H1 (cell line): ENCODE measurements at regions not wholly inside any gene's neighbourhood (a gene's known extent, or its start where the extent isn't known, plus 50 kb on each side); places are given as distances from the start of the nearest gene placed in this dataset.

ENCODE experiments used
- CTCF ChIA-PET: fragments of 300-600 bp; sonication (Branson Sonifier 250); formaldehyde crosslinking; loops from one replicate; lab custom pipeline; 2021; ENCODE audit not compliant: partially characterized antibody; lab: Charles Lee
- POLR2A ChIA-PET: fragments of 300-600 bp; sonication (Branson Sonifier 250); formaldehyde crosslinking; loops from one replicate; lab custom pipeline; 2021; ENCODE audit warnings: inconsistent platforms; ENCODE audit not compliant: partially characterized antibody; lab: Charles Lee
- DNase-seq, 2 experiments: peaks; one replicate each; pipeline versions ENCODE4 v3.0.0 to v3.0.0-alpha.2; 2010 to 2022; ENCODE audit warnings: low spot score in 2 of 2, low read depth in 1 of 2, mixed read lengths in 1 of 2
- FAIRE-seq: peaks from 2 replicates; lab custom pipeline; 2011; peaks lifted over from hg19 to GRCh38; lab: Jason Lieb, UNC
- H2AFZ ChIP-seq: 2 replicates; pipeline ENCODE4 v1.8.1; 2012; ENCODE audit warnings: low read length, inconsistent platforms
- H2AK5ac ChIP-seq: 2 replicates; pipeline ENCODE4 v1.6.1; 2013; ENCODE audit warnings: low read depth, low read length
- H2BK120ac ChIP-seq: replicated peaks from 2 replicates; pipeline ENCODE3; 2013; ENCODE audit warnings: low read depth, low read length, inconsistent platforms
- H2BK12ac ChIP-seq: 2 replicates; pipeline ENCODE4 v1.6.1; 2013; ENCODE audit warnings: low read depth, low read length
- H2BK15ac ChIP-seq: 2 replicates; pipeline ENCODE4 v1.6.1; 2013; ENCODE audit warnings: low read length
- H2BK20ac ChIP-seq: 2 replicates; pipeline ENCODE4 v1.6.1; 2013; ENCODE audit warnings: low read length
- H2BK5ac ChIP-seq: 2 replicates; pipeline ENCODE4 v1.6.1; 2013; ENCODE audit warnings: low read depth, low read length
- H3K14ac ChIP-seq: 2 replicates; pipeline ENCODE4 v1.6.1; 2013; ENCODE audit warnings: inconsistent platforms; ENCODE audit not compliant: insufficient read length
- H3K18ac ChIP-seq: 2 replicates; pipeline ENCODE4 v1.6.1; 2013; ENCODE audit warnings: low read length; ENCODE audit errors: extremely low read depth
- H3K23ac ChIP-seq: 2 replicates; pipeline ENCODE4 v1.6.1; 2013; ENCODE audit warnings: inconsistent platforms; ENCODE audit not compliant: insufficient read length
- H3K23me2 ChIP-seq: 2 replicates; pipeline ENCODE4 v1.6.1; 2013; ENCODE audit warnings: low read depth, low read length
- H3K27ac ChIP-seq: 2 replicates; pipeline ENCODE4 v1.6.1; 2011; ENCODE audit warnings: low read depth, low read length, inconsistent platforms
- H3K27me3 ChIP-seq, 4 experiments: replicated peaks in 1 of 4; 1 replicate in 1 of 4; 2 replicates in 3 of 4; pipeline versions ENCODE4 v1.6.1 to v1.8.1; 2011 to 2013; ENCODE audit warnings: low read length in 3 of 4, mild to moderate bottlenecking in 3 of 4, inconsistent platforms in 2 of 4, mixed read lengths in 2 of 4, moderate library complexity in 1 of 4; ENCODE audit not compliant: control insufficient read depth in 3 of 4, insufficient read depth in 3 of 4; ENCODE audit errors: extremely low read depth in 1 of 4
- H3K36me3 ChIP-seq, 4 experiments: 2 replicates each; pipeline versions ENCODE4 v1.6.1 to v1.8.1; 2011 to 2013; ENCODE audit warnings: mild to moderate bottlenecking in 4 of 4, low read length in 3 of 4, moderate library complexity in 2 of 4, control low read depth in 1 of 4, inconsistent platforms in 1 of 4; ENCODE audit not compliant: insufficient read depth in 4 of 4, control insufficient read depth in 2 of 4
- H3K4ac ChIP-seq: replicated peaks from 2 replicates; pipeline ENCODE3; 2013; ENCODE audit warnings: low read length, low read depth, mixed read lengths, inconsistent platforms; ENCODE audit not compliant: insufficient read length
- H3K4me1 ChIP-seq, 4 experiments: replicated peaks in 1 of 4; 1 replicate in 1 of 4; 2 replicates in 3 of 4; pipeline versions ENCODE4 v1.6.1 to v1.8.1; 2011 to 2013; ENCODE audit warnings: low read length in 3 of 4, inconsistent platforms in 2 of 4, mixed read lengths in 1 of 4; ENCODE audit not compliant: insufficient read depth in 4 of 4, control insufficient read depth in 3 of 4
- H3K4me2 ChIP-seq, 2 experiments: 2 replicates each; pipeline versions ENCODE4 v1.6.1 to v1.8.1; 2011 to 2013; ENCODE audit warnings: low read depth in 2 of 2, low read length in 2 of 2, control low read depth in 1 of 2, inconsistent platforms in 1 of 2, mild to moderate bottlenecking in 1 of 2; ENCODE audit not compliant: insufficient read depth in 1 of 2
- H3K4me3 ChIP-seq, 4 experiments: fragments of 200-600, 300-600 bp in 1 of 4; sonication (generic), shearing (Covaris generic), sonication (Bioruptor Twin) in 1 of 4; 2 replicates each; pipeline versions ENCODE4 v1.5.1 to v1.8.1; 2011 to 2016; ENCODE audit warnings: low read length in 4 of 4, low read depth in 3 of 4, control low read depth in 2 of 4, inconsistent platforms in 2 of 4, mild to moderate bottlenecking in 2 of 4, mixed read lengths in 1 of 4, moderate library complexity in 1 of 4; ENCODE audit not compliant: insufficient read depth in 2 of 4; ENCODE audit errors: extremely low read depth in 1 of 4
- H3K56ac ChIP-seq: replicated peaks from 2 replicates; pipeline ENCODE3; 2013; ENCODE audit warnings: low read depth, mild to moderate bottlenecking, mixed read lengths, low read length, inconsistent platforms; ENCODE audit not compliant: insufficient read length
- H3K79me1 ChIP-seq: 2 replicates; pipeline ENCODE4 v1.6.1; 2013; ENCODE audit warnings: low read depth, low read length, control low read depth
- H3K79me2 ChIP-seq, 2 experiments: 2 replicates each; pipeline versions ENCODE4 v1.6.1 to v1.8.1; 2012 to 2013; ENCODE audit warnings: low read length in 2 of 2, mild to moderate bottlenecking in 2 of 2, inconsistent platforms in 1 of 2; ENCODE audit not compliant: insufficient read depth in 2 of 2, control insufficient read depth in 1 of 2
- H3K9ac ChIP-seq, 4 experiments: replicated peaks in 1 of 4; 1 replicate in 1 of 4; 2 replicates in 3 of 4; pipeline versions ENCODE4 v1.6.1 to v1.8.1; 2011 to 2013; ENCODE audit warnings: low read depth in 3 of 4, low read length in 3 of 4, control low read depth in 2 of 4, mild to moderate bottlenecking in 2 of 4, moderate library complexity in 2 of 4, inconsistent platforms in 1 of 4; ENCODE audit errors: extremely low read depth in 1 of 4
- H3K9me3 ChIP-seq, 2 experiments: 2 replicates each; pipeline versions ENCODE4 v1.6.1 to v1.8.1; 2012 to 2013; ENCODE audit warnings: mild to moderate bottlenecking in 2 of 2, moderate library complexity in 2 of 2, control low read depth in 1 of 2, inconsistent platforms in 1 of 2, low read depth in 1 of 2, low read length in 1 of 2, mixed read lengths in 1 of 2; ENCODE audit not compliant: insufficient read depth in 2 of 2
- H4K20me1 ChIP-seq, 2 experiments: replicated peaks in 1 of 2; 2 replicates each; pipeline versions ENCODE3 to v1.8.1; 2011 to 2013; ENCODE audit warnings: inconsistent platforms in 2 of 2, low read length in 2 of 2, mild to moderate bottlenecking in 1 of 2; ENCODE audit not compliant: insufficient read depth in 2 of 2, control insufficient read depth in 1 of 2
- H4K5ac ChIP-seq: 2 replicates; pipeline ENCODE4 v1.6.1; 2013; ENCODE audit warnings: low read length, low read depth, mixed read lengths, inconsistent platforms; ENCODE audit not compliant: insufficient read length
- H4K8ac ChIP-seq: 2 replicates; pipeline ENCODE4 v1.8.0; 2013; ENCODE audit warnings: mild to moderate bottlenecking, moderate library complexity, low read length, inconsistent platforms; ENCODE audit not compliant: insufficient read depth; ENCODE audit errors: extremely low read depth
- H4K91ac ChIP-seq: replicated peaks from 2 replicates; pipeline ENCODE3; 2013; ENCODE audit warnings: low read length, mixed read lengths, inconsistent platforms; ENCODE audit not compliant: insufficient read length
- BCL11A ChIP-seq, 2 experiments: IDR thresholded peaks; one replicate each; pipeline ENCODE4 v1.6.1; 2011; ENCODE audit warnings: low read depth in 2 of 2, low read length in 2 of 2, mild to moderate bottlenecking in 2 of 2
- TCF12 ChIP-seq: IDR thresholded peaks from 2 replicates; pipeline ENCODE4 v1.6.1; 2011; ENCODE audit warnings: low read depth, mild to moderate bottlenecking, low read length

GRCh38 chr7:119382726-119383125 is 890.2 kb upstream of the KCND2 start:
- no peak overlapping the region for H3K23ac ChIP-seq
- H4K8ac ChIP-seq, result no peak overlapping the region
- no peak overlapping the region for H2BK12ac ChIP-seq
- no peak overlapping the region for H3K27ac ChIP-seq
- H3K79me1 ChIP-seq, result no peaks in the 10 kb centered on the region
- no peaks in the 10 kb centered on the region for H3K27me3 ChIP-seq
- no peak overlapping the region for H3K14ac ChIP-seq
- no peak for FAIRE-seq
- no peak overlapping the region for H3K4ac ChIP-seq
- H2AFZ ChIP-seq, result no peak overlapping the region
- H2BK5ac ChIP-seq, result no peak overlapping the region
- no peaks in the 10 kb centered on the region for H3K9me3 ChIP-seq
- H2BK20ac ChIP-seq, result no peak overlapping the region
- no peaks in the 10 kb centered on the region for H3K79me2 ChIP-seq
- H2BK15ac ChIP-seq, result no peak overlapping the region
- no peaks in the 10 kb centered on the region for H4K20me1 ChIP-seq
- no peak overlapping the region for H2BK120ac ChIP-seq
- H3K4me1 ChIP-seq, result no peaks in the 10 kb centered on the region
- DNase-seq, result no peak
- TF ChIP-seq TCF12, result no peak
- no peak for TF ChIP-seq BCL11A (IDR thresholded peaks at IDR 0.05; ENCODE audit: low read depth in 2 of 2, low read length in 2 of 2)
- H4K5ac ChIP-seq, result no peak overlapping the region
- no peaks in the 10 kb centered on the region for H3K36me3 ChIP-seq
- no peak overlapping the region for H3K9ac ChIP-seq
- H3K18ac ChIP-seq, result no peak overlapping the region
- H3K4me2 ChIP-seq, result no peak overlapping the region
- no peak overlapping the region for H2AK5ac ChIP-seq
- ChIA-PET POLR2A (no interaction called here), CTCF (no interaction called here)
- H3K56ac ChIP-seq, result no peak overlapping the region
- no peak overlapping the region for H4K91ac ChIP-seq
- H3K23me2 ChIP-seq, result no peaks in the 10 kb centered on the region
- H3K4me3 ChIP-seq, result no peak overlapping the region
